HG02981 (cell line): ENCODE measurements at regions not wholly inside any gene's neighbourhood (a gene's known extent, or its start where the extent isn't known, plus 50 kb on each side); places are given as distances from the start of the nearest gene placed in this dataset.

Experiments
- ATAC-seq: cut with Tn5 transposase; IDR thresholded peaks from one replicate; pipeline ENCODE4 v1.9.1; 2021; ENCODE audit warnings: mild to moderate bottlenecking, moderate library complexity; ENCODE audit not compliant: unreplicated experiment

- ATAC-seq: no peak
These were observed 80.4 kb upstream of the PRKCQ start for GRCh38 chr10:6660460-6660859.

GRCh38 chr10:6659451-6659850 is 79.4 kb upstream of the PRKCQ start:
- no peak for ATAC-seq

GRCh38 chr10:6657669-6658068 is 77.6 kb upstream of the PRKCQ start:
- ATAC-seq: no peak

- ATAC-seq: no peak
These were observed 77.1 kb upstream of the PRKCQ start for GRCh38 chr10:6657196-6657595.

- no peak for ATAC-seq
These were observed 74.5 kb upstream of the PRKCQ start for GRCh38 chr10:6654571-6654970.

- ATAC-seq: no peak
These were observed 70.5 kb upstream of the PRKCQ start for GRCh38 chr10:6650586-6650985.

- ATAC-seq: no peak
These were observed 69.8 kb upstream of the PRKCQ start for GRCh38 chr10:6649903-6650302.

GRCh38 chr10:6648894-6649720 is 69.0 kb upstream of the PRKCQ start:
- no peak for ATAC-seq

GRCh38 chr10:6647811-6648526 is 67.9 kb upstream of the PRKCQ start:
- ATAC-seq: peak; percentile 70

- ATAC-seq: no peak
These were observed 63.9 kb upstream of the PRKCQ start for GRCh38 chr10:6643962-6644361.

- ATAC-seq: no peak
These were observed 62.8 kb upstream of the PRKCQ start for GRCh38 chr10:6642876-6643275.

GRCh38 chr10:6640433-6641040 is 60.5 kb upstream of the PRKCQ start:
- no peak for ATAC-seq

- no peak for ATAC-seq
These were observed 57.0 kb upstream of the PRKCQ start for GRCh38 chr10:6637053-6637452.

- ATAC-seq: no peak
These were observed 55.7 kb upstream of the PRKCQ start for GRCh38 chr10:6635784-6636183.
